ENCODE measurements at regions not wholly inside any gene's neighbourhood (a gene's known extent, or its start where the extent isn't known, plus 50 kb on each side); places are given as distances from the start of the nearest gene placed in this dataset.

GRCh38 chr2:239786791-239787190 lies 238.4 kb downstream of the NDUFA10 start:
- no peak for TF ChIP-seq CTCF (IDR thresholded peaks at IDR 0.05; ENCODE audit: insufficient read depth, low read depth, low read length, missing control alignments)
- H3K4me3 ChIP-seq (ENCODE audit: low read length): no peak overlapping the region
- DNase-seq (ENCODE audit: low read depth): no peak

GRCh38 chr2:239781454-239781853 lies 243.7 kb downstream of the NDUFA10 start:
- no peak overlapping the region for H3K4me3 ChIP-seq (ENCODE audit: low read length)
- no peak for TF ChIP-seq CTCF (IDR thresholded peaks at IDR 0.05; ENCODE audit: insufficient read depth, low read depth, low read length, missing control alignments)
- no peak for DNase-seq (ENCODE audit: low read depth)

GRCh38 chr2:239780236-239780994 lies 244.7 kb downstream of the NDUFA10 start:
- no peak for TF ChIP-seq CTCF (IDR thresholded peaks at IDR 0.05; ENCODE audit: insufficient read depth, low read depth, low read length, missing control alignments)
- DNase-seq (ENCODE audit: low read depth): no peak
- no peak overlapping the region for H3K4me3 ChIP-seq (ENCODE audit: low read length)

- no peak for DNase-seq (ENCODE audit: low read depth)
- TF ChIP-seq CTCF (IDR thresholded peaks at IDR 0.05; ENCODE audit: insufficient read depth, low read depth, low read length, missing control alignments): no peak
- no peak overlapping the region for H3K4me3 ChIP-seq (ENCODE audit: low read length)
Observed at GRCh38 chr2:239779584-239779983, 245.6 kb downstream of the NDUFA10 start.

- DNase-seq (ENCODE audit: low read depth): no peak
- TF ChIP-seq CTCF (IDR thresholded peaks at IDR 0.05; ENCODE audit: insufficient read depth, low read depth, low read length, missing control alignments): no peak
Observed at GRCh38 chr2:239778861-239779558, 246.1 kb downstream of the NDUFA10 start.

GRCh38 chr2:239778042-239778851 lies 246.9 kb downstream of the NDUFA10 start:
- DNase-seq (ENCODE audit: low read depth): no peak
- TF ChIP-seq CTCF (IDR thresholded peaks at IDR 0.05; ENCODE audit: insufficient read depth, low read depth, low read length, missing control alignments): no peak
- no peak overlapping the region for H3K4me3 ChIP-seq (ENCODE audit: low read length)

More at GRCh38 chr2:239778861-239779558, 246.1 kb downstream of the NDUFA10 start:
- H3K4me3 ChIP-seq (ENCODE audit: low read length): no peak overlapping the region
